HPDE6-E6E7 (cell line): ENCODE measurements at regions not wholly inside any gene's neighbourhood (a gene's known extent, or its start where the extent isn't known, plus 50 kb on each side); places are given as distances from the start of the nearest gene placed in this dataset.

ENCODE experiments used
- DNase-seq: peaks from one replicate; pipeline ENCODE4 v3.0.0; 2011; ENCODE audit warnings: missing footprints; ENCODE audit errors: extremely low spot score

DNA sequence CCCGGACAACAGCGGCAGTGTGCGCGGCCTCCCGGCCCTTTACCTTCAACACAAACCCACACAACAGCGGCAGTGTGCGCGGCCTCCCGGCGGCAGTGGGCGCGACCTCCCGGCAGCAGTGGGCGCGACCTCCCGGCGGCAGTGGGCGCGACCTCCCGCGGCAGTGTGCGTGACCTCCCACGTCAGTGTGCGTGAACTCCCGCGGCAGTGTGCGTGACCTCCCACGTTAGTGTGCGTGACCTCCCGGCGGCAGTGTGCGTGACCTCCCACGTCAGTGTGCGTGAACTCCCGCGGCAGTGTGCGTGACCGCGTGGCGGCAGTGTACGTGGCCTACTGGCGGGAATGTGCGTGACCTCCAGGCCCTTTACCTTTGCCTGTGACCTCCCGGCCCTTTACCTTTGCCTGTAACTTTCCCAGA lies 576.6 kb upstream of the FRG1 start:
- no peak for DNase-seq

DNA sequence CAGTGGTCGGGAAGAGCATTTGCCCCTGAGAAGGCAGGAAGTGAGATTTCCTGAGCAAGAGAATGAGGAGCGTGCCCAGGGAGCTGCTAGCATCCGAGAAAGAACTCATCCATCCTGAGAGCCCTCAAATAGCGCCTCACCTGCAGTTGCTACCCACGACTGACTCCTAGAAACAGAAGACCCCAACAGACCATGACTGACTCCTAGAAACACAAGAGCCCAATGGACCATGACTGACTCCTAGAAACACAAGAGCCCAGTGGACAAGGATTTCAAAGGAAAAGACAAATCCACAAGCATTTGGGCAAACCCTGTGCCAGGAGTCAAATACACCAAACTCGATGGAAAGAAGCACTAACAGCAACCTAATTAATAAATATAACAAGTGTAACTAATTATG lies 575.2 kb upstream of the FRG1 start:
- no peak for DNase-seq

DNA sequence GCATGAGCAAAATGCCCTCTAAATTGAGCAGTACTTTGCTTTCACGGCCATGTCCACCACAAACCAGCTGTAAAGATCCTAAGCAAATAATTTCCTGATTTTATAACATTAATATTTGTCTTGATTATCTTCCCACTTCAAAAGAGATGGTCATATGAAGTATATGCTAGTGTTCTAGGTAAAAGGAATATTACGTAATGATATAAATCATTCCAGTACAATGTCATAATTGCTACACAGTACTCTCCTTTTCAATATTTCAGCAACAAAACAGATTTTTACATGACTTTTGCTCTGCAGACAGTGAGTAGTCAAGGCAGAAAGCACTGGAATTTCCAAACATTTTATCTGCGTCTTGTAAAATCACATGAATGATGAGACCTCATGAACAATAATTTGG lies 572.8 kb upstream of the FRG1 start:
- no peak for DNase-seq

DNA sequence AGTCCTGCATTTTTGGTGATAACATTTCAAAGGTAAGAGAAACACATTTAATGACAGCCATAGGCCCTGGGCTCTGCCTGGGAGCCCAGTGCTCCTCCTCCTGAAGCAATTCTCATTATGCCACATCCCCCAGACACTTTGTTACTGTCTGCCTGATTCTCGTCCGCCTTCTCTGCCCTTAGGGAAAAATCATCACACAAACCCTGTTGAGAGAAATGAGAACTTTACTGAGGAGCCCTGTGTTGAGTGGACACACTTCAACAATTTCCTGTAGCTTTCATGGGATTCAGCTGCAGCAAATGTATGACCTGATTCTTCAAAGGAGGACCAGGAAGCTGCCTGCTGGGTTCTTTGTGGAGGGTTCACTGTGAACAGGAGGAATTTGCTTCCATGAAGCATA lies 566.5 kb upstream of the FRG1 start:
- no peak for DNase-seq

DNA sequence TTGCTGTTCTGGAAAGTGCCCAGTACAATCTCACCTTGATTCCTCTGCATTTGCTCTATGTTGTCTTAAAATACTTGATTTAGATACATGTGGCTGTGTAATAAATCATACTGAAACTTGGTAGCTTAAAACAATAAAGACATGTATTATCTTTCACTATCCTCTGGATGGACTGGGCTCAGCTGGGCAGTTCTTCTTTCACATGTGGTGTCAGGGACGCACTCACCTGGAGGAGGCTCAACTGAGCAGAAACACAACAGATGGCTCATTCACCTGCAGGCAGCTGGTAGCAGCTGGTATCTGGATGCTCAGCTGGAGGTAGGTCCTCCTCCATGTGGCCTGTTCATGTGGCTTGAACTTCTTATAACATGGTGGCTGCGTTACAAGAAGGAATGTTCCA lies 563.8 kb upstream of the FRG1 start:
- no peak for DNase-seq

DNA sequence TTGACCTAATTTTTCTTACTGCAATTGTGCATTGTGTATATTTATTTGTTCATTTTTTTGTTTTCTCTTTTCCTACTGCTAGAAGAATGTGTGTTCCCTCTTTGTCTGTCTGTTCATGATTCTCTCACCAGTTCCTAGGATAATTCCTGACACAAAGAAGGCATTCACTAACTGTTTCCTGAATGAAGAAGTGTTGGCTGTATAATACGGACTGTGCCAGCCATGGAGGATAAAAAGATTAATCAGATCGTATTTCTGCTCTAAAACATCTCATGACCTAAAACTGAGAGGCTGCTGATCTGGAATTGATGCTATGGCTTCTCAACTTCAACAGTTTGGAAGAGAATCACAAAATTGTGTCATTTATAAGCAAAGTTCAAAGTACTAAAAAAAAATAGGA lies 563.1 kb upstream of the FRG1 start:
- no peak for DNase-seq

DNA sequence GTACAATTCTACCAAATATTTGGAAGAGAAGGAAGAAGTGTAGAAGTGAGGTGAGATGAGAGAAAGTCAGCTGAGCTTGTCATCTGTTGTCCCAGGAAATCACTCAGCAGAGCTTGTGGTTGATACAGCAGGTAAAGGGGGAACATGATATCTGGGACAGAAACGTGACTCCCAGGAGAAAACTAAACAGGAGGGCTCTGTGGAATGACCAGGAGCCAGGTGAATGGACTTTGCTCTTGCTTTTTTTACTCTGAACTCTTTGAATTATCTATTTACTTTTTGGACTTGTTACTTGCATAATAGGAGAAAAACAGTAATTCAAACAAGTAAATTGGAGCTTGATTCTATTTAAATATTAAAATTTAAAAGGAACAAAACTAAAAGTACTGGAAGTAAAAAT lies 555.6 kb upstream of the FRG1 start:
- no peak for DNase-seq

DNA sequence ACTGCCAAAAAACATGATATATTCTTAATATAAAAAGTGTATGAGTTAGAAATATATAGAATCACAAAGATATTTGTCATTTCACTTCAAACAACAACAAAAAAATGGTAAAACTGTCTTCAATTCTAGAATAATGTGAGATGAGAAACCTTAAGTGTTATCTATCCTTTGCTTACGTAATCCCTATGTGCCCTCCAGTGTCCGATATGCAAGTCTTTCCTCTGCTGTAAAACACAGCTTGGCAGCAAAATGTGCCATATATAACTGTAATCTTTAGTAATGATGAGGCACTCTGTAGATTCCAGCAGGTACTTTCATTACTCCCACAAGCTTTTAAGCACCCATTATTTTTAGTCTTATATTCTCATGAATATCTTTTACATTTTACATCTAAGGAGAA lies 555.1 kb upstream of the FRG1 start:
- DNase-seq, result no peak

DNA sequence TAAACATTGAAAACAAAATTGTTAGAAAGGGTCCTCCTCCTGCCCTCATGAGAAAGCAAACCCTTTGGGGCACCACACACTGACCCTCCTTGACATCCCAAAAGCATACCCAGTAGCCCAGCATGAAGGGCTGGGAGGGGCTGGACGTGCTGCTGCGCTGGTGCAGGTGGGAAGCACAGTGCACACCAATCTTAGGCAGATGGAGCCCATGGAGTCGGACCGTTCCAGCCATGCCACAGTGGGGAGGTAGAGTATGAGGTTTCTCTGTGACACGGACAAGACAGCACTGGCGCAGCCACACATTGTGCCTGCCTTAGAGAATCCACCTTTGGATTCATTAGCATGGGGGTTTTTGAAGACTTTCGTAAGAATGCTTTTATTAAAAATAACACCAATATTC lies 544.2 kb upstream of the FRG1 start:
- no peak for DNase-seq

DNA sequence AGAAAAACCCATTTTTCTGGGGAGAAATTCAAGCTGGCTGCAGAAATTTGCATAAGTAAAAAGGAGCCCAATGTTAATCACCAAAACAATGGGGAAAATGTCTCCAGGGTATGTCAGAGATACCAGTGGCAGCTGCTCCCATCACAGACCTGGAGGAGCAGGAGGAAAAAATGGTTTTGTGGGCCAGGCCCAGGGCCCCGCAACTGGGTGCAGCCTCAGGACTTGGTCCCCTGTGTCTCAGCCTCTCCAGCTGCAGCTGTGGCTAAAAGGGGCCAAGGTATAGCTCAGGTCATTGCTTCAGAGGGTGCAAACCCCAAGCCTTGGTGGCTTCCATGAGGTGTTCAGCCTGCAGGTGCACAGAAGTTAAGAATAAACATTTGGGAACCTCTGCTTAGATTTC lies 536.4 kb upstream of the FRG1 start:
- no peak for DNase-seq

DNA sequence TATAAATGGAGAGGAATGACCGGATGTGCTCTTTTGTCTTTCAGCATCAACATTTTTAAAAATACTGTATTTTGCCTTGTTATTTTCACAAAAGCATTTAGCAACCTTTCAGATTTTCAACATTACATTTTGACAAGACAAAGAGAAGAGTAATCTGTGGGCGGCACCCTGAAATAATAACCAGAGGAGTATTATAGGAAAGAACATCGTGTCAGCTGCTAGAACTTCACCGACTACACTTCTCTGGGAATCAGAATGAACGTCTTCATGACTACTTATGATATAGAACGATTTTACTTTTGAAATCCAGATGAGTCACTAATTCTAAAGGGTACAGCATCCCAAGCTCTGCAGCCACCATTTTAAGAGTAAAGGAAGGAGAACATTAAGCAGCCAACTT lies 531.5 kb upstream of the FRG1 start:
- DNase-seq, result no peak

DNA sequence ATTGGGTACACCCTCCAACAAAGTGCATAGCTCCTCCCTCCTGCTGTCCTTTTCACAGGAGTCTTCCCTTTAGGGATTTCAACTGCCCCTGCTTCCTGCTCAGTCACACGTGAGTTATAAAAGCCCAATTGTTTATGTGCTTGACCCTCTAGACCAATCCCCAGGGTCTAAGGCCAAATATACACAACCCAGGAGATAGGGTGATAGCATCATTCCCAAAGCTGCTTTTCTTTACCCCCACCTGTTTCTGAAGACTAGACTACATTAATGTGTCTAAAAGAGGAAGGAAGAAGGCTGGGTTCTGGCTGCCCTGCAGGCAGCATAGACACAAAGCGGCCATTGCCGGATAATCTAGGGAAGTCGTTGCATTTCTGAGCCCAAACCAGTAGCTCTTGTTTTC lies 526.7 kb upstream of the FRG1 start:
- DNase-seq, result no peak

DNA sequence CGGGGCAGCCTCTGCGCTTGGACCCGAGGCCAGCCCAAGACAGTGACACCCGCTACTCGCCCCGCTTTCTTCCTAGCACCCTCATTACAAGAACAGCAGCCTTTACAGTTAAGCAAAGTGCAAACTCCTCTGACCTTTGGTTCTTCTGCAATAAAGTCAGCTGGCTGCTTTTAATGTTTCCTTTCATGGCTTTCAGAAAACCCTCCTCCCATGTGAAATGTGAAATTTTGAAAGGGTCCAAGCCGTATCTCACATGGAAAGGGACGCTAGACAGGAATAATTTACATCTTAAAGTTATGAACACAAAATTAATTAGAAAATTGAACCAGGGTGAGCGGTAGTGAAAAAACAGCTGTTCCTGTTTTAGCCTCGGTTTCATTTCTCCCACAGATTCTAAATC lies 520.1 kb upstream of the FRG1 start:
- no peak for DNase-seq

DNA sequence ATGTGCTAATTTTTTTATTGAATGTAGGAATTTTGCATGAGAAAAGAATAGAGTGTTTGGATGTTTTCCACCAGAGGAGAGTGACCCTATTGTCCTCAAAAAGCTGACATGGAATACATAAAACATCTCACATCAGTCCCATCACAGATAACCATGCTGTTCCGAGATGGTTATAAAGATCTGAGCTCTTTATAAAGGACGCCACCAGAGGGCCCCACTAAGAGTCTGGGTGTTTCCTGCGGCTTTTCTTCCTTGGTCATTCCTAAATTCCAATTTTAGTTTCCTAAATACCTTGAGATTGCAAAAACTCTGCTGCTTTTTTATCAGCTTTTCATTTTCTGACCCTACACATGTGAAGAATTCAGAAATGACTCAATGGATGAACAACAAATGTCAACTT lies 504.5 kb upstream of the FRG1 start:
- no peak for DNase-seq

DNA sequence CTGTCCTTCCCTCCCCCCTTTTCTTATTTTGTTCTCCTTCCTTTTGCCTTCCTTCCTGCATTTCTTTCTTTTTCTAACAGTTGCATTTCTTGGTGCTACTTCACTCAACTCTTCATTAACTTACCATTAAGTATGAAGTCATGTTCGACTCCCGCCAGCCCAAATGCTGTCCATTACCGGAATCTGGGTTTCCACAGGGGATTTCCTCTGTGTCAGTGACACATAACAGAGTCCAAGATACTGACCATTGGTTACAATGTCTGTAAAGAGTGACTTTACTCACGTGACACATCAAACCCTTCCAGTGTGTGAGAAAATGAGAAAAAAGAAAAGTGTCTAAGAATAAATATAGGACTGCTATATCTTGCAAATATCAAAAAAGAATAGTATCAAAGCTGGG lies 500.0 kb upstream of the FRG1 start:
- no peak for DNase-seq

DNA sequence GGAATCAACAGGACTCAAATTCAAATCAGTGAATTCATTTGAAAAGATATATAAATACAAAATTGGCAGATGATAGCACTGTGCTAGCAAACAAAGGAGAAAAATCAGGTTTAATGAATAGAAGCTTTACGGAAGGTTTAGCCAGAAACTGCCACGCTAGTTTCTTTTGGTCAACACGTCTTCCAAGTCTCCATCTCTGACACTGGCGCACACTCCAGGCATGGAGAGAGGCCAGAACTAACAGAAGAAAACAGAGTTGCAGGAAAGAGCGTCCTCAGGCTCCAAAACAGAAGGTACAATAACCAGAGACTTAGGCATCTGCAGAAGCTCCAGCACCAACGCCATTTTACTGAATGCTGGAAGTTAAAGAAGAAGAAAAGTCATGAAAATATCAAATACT lies 497.3 kb upstream of the FRG1 start:
- no peak for DNase-seq

DNA sequence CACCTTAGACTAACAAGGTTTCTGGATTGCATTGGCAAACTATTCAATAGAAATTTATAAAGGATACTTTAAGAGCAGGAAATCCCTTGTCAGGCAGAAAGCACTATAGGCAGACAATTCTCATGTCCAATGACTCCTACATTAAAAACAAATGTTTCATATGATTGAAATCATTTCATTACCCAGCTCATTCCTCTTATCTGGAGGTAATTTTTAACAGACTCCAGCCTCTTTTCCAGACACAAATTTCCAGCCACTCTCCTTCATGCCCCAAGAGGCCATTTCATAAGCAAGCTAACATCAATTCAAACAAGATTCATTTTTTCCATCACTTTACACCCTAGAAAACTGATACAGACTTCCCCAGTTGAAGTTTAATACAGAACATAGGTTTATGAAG lies 495.1 kb upstream of the FRG1 start:
- DNase-seq, result no peak

DNA sequence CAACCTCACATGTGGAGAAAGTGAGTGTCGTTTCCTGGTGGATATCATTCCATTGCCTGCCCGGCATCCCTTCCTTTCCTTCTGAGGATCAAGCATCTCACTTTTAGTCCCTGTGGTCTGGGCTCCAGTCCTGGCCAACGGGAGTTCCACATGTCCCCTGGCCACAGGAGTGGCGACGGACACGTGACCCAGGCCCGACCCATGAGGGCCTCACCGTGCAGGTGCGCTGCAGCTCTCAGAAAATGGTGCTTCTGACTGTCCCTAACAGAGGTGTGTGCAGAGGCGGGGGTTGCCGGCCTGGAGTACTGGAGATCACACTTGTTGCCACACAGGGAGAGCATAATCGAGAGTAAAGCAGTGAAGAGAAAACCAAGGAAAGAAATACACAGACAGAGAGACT lies 476.9 kb upstream of the FRG1 start:
- DNase-seq, result no peak

DNA sequence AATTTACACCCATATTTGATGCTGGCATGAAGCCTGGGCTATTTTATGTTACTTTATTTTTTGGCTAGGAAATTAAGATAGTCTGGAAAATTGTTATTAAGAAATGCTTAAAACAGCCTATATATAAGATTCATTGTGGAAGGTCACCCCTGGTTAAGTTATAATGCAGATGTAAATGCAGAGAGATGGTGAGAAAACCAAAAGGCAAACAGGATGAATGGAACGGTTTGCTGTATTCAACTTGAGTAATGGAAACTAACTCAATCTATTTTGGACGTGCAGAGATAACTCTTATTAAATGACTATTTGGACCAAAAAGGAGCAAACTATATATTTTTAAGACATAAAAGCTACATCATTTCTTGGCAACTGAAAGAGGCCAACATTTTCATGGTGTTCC lies 446.3 kb upstream of the FRG1 start:
- DNase-seq, result no peak

DNA sequence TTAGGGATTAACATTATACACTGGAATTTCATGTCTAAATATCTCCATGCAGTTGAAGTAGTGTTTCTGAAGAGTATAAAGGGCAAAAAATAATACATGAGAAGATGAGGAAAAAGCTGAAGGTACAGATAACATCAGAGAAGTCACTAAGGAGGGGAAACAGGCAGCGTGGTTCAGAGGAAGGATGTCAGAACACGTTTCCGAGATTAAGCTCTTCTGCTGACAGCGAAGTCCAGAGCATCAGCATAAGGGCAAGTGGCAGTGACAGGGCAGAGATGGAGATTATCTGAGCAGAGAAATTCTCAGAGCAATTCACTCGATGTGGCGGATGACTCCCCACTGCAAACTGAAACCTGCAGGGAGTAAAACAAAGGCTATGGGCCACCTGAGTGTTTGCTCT lies 443.2 kb upstream of the FRG1 start:
- no peak for DNase-seq

DNA sequence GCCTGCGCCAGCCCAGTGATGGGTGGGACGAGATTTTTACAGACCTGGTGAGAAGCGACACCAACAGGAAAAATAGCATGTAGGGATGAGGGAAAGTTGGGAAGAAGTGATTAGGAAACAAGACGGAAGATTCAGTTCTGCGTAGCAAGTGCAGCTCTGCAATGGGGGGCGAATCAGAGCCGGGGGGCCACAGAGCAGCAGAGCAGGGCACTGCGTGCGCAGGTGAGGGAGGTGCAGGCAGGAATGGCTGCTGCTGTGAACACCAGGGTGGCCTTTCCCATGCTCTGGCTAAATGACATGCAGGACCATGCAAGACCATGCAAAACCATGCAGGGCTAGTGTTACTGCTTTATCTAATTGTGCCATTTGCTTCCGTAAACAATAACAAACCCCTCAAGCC lies 442.7 kb upstream of the FRG1 start:
- no peak for DNase-seq

DNA sequence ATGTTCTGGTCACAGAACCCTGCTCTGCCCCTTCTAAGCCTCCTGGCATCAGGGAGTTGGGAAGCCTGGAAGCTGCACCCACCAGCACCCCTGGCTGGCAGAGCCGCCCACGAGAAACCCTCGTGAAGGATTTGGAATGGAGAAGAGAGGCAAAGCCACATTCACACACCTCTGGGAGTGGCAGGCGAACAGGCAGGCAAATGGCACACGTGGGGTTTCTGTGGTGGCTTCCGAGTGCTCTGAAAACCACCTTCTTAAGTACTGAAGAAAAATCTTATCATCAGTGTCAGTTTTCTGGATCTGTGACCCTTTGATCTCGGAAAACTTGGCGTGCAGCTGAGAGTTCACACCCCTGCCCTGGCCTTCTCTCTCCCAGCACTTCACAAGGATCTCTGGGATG lies 442.2 kb upstream of the FRG1 start:
- DNase-seq, result no peak

DNA sequence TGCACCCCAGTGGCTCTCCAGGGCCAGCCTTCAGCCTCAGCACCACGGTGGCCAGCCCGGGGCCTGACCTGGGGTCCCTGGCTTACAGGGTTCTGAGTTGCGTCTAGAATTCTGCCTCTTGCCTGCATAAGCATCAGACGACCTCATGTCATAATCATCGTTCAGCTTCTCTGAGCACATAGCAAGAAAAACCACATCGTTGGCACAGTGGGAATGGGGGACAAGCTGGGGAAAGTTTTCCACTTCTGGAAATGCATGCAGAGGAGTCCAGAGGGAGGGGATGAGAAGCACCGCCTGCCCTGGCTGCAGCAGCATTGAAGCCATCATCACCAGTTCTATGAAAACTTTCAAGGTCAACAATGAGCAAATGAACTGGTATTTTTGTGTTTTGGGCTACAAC lies 441.0 kb upstream of the FRG1 start:
- DNase-seq, result no peak

DNA sequence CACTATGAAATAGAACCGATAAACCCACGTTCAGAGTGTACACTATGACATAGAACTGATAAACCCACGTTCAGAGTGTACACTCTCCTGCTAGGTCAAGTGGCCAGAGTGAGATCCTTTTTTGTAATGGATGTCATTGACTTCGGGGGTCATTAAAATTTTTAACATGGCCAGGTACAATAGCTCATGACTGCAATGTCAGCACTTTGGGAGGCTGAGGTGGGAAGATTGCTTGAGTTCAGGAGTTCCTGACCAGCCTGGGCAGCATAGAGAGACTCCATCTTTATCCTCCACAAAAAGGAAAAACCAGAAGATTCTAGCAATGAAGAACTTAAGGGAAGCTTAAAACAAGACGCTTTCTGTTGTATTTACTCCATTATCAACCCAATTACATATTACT lies 439.7 kb upstream of the FRG1 start:
- no peak for DNase-seq

DNA sequence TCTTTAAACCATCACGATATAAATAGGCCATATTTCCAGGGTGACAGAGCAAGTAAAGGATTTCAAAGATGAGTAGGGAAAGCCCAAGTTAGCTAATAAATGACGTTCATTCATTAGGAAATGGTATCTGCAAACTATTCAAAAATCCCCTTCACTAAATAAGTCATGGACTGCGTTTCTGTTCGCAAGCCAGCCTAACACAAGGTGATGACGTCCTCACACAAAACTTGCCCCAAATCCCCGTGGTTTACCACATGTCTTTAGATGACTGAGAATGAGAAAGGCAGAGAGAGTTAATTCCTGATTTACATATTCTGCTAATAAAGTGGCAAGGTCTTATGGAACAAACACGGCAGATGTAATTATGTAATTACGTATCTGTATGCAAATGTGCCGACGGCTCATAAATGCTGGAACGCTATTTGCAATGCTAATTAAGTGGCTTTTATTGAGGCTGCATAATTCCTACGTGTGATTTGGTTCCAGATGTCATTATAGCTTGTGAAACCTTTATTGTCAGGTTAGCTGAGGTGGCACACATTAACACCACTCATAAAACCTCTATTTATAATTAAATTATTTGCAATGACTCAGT lies 437.7 kb upstream of the FRG1 start:
- DNase-seq, result no peak
